GM21390 (cell line): ENCODE measurements at regions not wholly inside any gene's neighbourhood (a gene's known extent, or its start where the extent isn't known, plus 50 kb on each side); places are given as distances from the start of the nearest gene placed in this dataset.

ENCODE experiments used
- ATAC-seq: cut with Tn5 transposase; IDR thresholded peaks from one replicate; pipeline ENCODE4 v1.9.1; 2021; ENCODE audit not compliant: unreplicated experiment

GRCh38 chr11:28767574-28767973 is 659.4 kb downstream of the METTL15 start:
- no peak for ATAC-seq

- no peak for ATAC-seq
These were observed 655.7 kb downstream of the METTL15 start for GRCh38 chr11:28763876-28764275.

- ATAC-seq, result no peak
These were observed 655.0 kb downstream of the METTL15 start for GRCh38 chr11:28763151-28763550.

GRCh38 chr11:28760676-28761390 is 652.6 kb downstream of the METTL15 start:
- no peak for ATAC-seq

GRCh38 chr11:28759311-28759710 is 651.1 kb downstream of the METTL15 start:
- ATAC-seq, result no peak

- ATAC-seq, result no peak
These were observed 649.7 kb downstream of the METTL15 start for GRCh38 chr11:28757725-28758515.

- ATAC-seq, result no peak
These were observed 648.8 kb downstream of the METTL15 start for GRCh38 chr11:28756977-28757376.

GRCh38 chr11:28743061-28743550 is 634.9 kb downstream of the METTL15 start:
- ATAC-seq, result no peak

GRCh38 chr11:28739489-28740280 is 631.5 kb downstream of the METTL15 start:
- no peak for ATAC-seq

GRCh38 chr11:28738549-28738948 is 630.4 kb downstream of the METTL15 start:
- ATAC-seq, result no peak

GRCh38 chr11:28736256-28736655 is 628.1 kb downstream of the METTL15 start:
- no peak for ATAC-seq

GRCh38 chr11:28735511-28735910 is 627.3 kb downstream of the METTL15 start:
- no peak for ATAC-seq

- no peak for ATAC-seq
These were observed 622.7 kb downstream of the METTL15 start for GRCh38 chr11:28730889-28731288.

GRCh38 chr11:28730336-28730735 is 622.1 kb downstream of the METTL15 start:
- ATAC-seq, result no peak

- no peak for ATAC-seq
These were observed 621.2 kb downstream of the METTL15 start for GRCh38 chr11:28729339-28729738.

GRCh38 chr11:28728666-28729065 is 620.5 kb downstream of the METTL15 start:
- no peak for ATAC-seq

GRCh38 chr11:28727254-28727653 is 619.1 kb downstream of the METTL15 start:
- no peak for ATAC-seq

GRCh38 chr11:28726432-28726831 is 618.2 kb downstream of the METTL15 start:
- no peak for ATAC-seq

GRCh38 chr11:28715726-28716125 is 607.5 kb downstream of the METTL15 start:
- ATAC-seq, result no peak

- no peak for ATAC-seq
These were observed 605.7 kb downstream of the METTL15 start for GRCh38 chr11:28713850-28714249.

GRCh38 chr11:28708075-28708474 is 599.9 kb downstream of the METTL15 start:
- ATAC-seq, result no peak
